Fibroblast of skin of left quadriceps (primary cell): ENCODE measurements at regions not wholly inside any gene's neighbourhood (a gene's known extent, or its start where the extent isn't known, plus 50 kb on each side); places are given as distances from the start of the nearest gene placed in this dataset.
"Not testable (repeated sequence)": the region's sequence is repeated elsewhere in the genome, so short reads cannot be mapped to it uniquely, and the experiment has no call there.

ENCODE experiments used
- DNase-seq, 2 experiments: peaks; one replicate each; pipeline ENCODE4 v3.0.0-alpha.2; 2013; ENCODE audit warnings: low read depth in 2 of 2

GRCh38 chr13:67950603-67951002 is 720.5 kb upstream of the PCDH9 start:
- DNase-seq: no peak

- DNase-seq: no peak
Observed at GRCh38 chr13:67946131-67946530, 716.0 kb upstream of the PCDH9 start.

GRCh38 chr13:67943116-67943515 is 713.0 kb upstream of the PCDH9 start:
- DNase-seq: no peak

GRCh38 chr13:67935626-67936025 is 705.5 kb upstream of the PCDH9 start:
- DNase-seq: no peak

GRCh38 chr13:67934617-67935330 is 704.6 kb upstream of the PCDH9 start:
- no peak for DNase-seq

GRCh38 chr13:67932991-67933390 is 702.9 kb upstream of the PCDH9 start:
- DNase-seq: no peak

- DNase-seq: no peak
Observed at GRCh38 chr13:67917291-67917987, 687.3 kb upstream of the PCDH9 start.

- no peak for DNase-seq
Observed at GRCh38 chr13:67916650-67917049, 686.5 kb upstream of the PCDH9 start.

GRCh38 chr13:67914535-67914934 is 684.4 kb upstream of the PCDH9 start:
- DNase-seq: no peak

- not testable (repeated sequence) for DNase-seq
Observed at GRCh38 chr13:67902960-67903359, 672.8 kb upstream of the PCDH9 start.

- DNase-seq: peak; percentile 6 to 17
Observed at GRCh38 chr13:67880916-67881315, 650.8 kb upstream of the PCDH9 start.

GRCh38 chr13:67878376-67878775 is 648.2 kb upstream of the PCDH9 start:
- DNase-seq: no peak

- no peak for DNase-seq
Observed at GRCh38 chr13:67877031-67877430, 646.9 kb upstream of the PCDH9 start.

- no peak for DNase-seq
Observed at GRCh38 chr13:67867206-67867605, 637.1 kb upstream of the PCDH9 start.

- no peak for DNase-seq
Observed at GRCh38 chr13:67860315-67860714, 630.2 kb upstream of the PCDH9 start.

GRCh38 chr13:67859904-67860303 is 629.8 kb upstream of the PCDH9 start:
- DNase-seq: no peak

- DNase-seq: no peak
Observed at GRCh38 chr13:67857581-67858310, 627.6 kb upstream of the PCDH9 start.

GRCh38 chr13:67856955-67857354 is 626.8 kb upstream of the PCDH9 start:
- no peak for DNase-seq

GRCh38 chr13:67855741-67856238 is 625.7 kb upstream of the PCDH9 start:
- peak in 1 of 2 experiments; percentile 1 for DNase-seq

GRCh38 chr13:67854990-67855389 is 624.9 kb upstream of the PCDH9 start:
- DNase-seq: no peak

GRCh38 chr13:67844574-67844973 is 614.4 kb upstream of the PCDH9 start:
- no peak for DNase-seq

- no peak for DNase-seq
Observed at GRCh38 chr13:67841071-67841470, 610.9 kb upstream of the PCDH9 start.

- DNase-seq: no peak
Observed at GRCh38 chr13:67833564-67833963, 603.4 kb upstream of the PCDH9 start.
